NCI-H128 (cell line): ENCODE measurements at regions not wholly inside any gene's neighbourhood (a gene's known extent, or its start where the extent isn't known, plus 50 kb on each side); places are given as distances from the start of the nearest gene placed in this dataset.
"Not testable (repeated sequence)": the region's sequence is repeated elsewhere in the genome, so short reads cannot be mapped to it uniquely, and the experiment has no call there.

Experiments
- DNase-seq: peaks from one replicate; lab custom pipeline; 2025; ENCODE audit not compliant: unreplicated experiment; lab: John Stamatoyannopoulos, UW

GRCh38 chr2:234569776-234570430 is 73.0 kb upstream of the ARL4C start:
- DNase-seq: no peak

GRCh38 chr2:234566622-234567021 is 69.7 kb upstream of the ARL4C start:
- no peak for DNase-seq

GRCh38 chr2:234565842-234566619 is 69.2 kb upstream of the ARL4C start:
- DNase-seq: no peak

GRCh38 chr2:234565201-234565600 is 68.3 kb upstream of the ARL4C start:
- DNase-seq: no peak

- DNase-seq: peak; percentile 36
These were observed 67.8 kb upstream of the ARL4C start for GRCh38 chr2:234564699-234565098.

- no peak for DNase-seq
These were observed 62.7 kb upstream of the ARL4C start for GRCh38 chr2:234559609-234560008.

GRCh38 chr2:234558642-234559041 is 61.8 kb upstream of the ARL4C start:
- no peak for DNase-seq

GRCh38 chr2:234556848-234557573 is 60.1 kb upstream of the ARL4C start:
- DNase-seq: no peak

- DNase-seq: no peak
These were observed 58.9 kb upstream of the ARL4C start for GRCh38 chr2:234555616-234556249.

GRCh38 chr2:234555161-234555560 is 58.3 kb upstream of the ARL4C start:
- DNase-seq: no peak

- DNase-seq: not testable (repeated sequence)
These were observed 56.3 kb upstream of the ARL4C start for GRCh38 chr2:234553223-234553622.

GRCh38 chr2:234550511-234551107 is 53.7 kb upstream of the ARL4C start:
- peak; percentile 54 for DNase-seq

- DNase-seq: no peak
These were observed 53.2 kb upstream of the ARL4C start for GRCh38 chr2:234550056-234550455.

- no peak for DNase-seq
These were observed 52.0 kb upstream of the ARL4C start for GRCh38 chr2:234548695-234549420.

- DNase-seq: no peak
These were observed 49.9 kb upstream of the ARL4C start for GRCh38 chr2:234546770-234547169.
